HL-60 (cell line): ENCODE measurements at regions not wholly inside any gene's neighbourhood (a gene's known extent, or its start where the extent isn't known, plus 50 kb on each side); places are given as distances from the start of the nearest gene placed in this dataset.

ENCODE experiments used
- DNase-seq, 2 experiments: peaks; one replicate each; pipeline ENCODE4 v3.0.0-alpha.2; 2010 to 2020; ENCODE audit warnings: low read depth in 1 of 2, low spot score in 1 of 2
- H3K27ac ChIP-seq: fragments of 250-450 bp; sonication (Bioruptor Pico); replicated peaks from 2 replicates; pipeline ENCODE4 v1.5.1; 2020; ENCODE audit warnings: mild to moderate bottlenecking, moderate library complexity
- H3K27me3 ChIP-seq: fragments of 250-450 bp; sonication (Bioruptor Pico); 2 replicates; pipeline ENCODE4 v1.5.1; 2021; ENCODE audit warnings: mild to moderate bottlenecking, moderate library complexity; ENCODE audit not compliant: insufficient read depth, poor library complexity, severe bottlenecking
- H3K4me3 ChIP-seq: replicated peaks from 2 replicates; pipeline ENCODE4 v1.5.1; 2011; ENCODE audit warnings: mild to moderate bottlenecking, control low read depth, low read length; ENCODE audit not compliant: insufficient read depth
- GABPA ChIP-seq: IDR thresholded peaks from 2 replicates; pipeline ENCODE4 v1.6.1; 2012; ENCODE audit warnings: low read depth
- POLR2AphosphoS5 ChIP-seq: IDR thresholded peaks from 2 replicates; pipeline ENCODE4 v1.6.1; 2012; ENCODE audit warnings: low read depth
- SPI1 ChIP-seq: IDR thresholded peaks from 2 replicates; pipeline ENCODE4 v1.6.1; 2012; ENCODE audit warnings: low read depth, mild to moderate bottlenecking, borderline replicate concordance
- TF ChIP-seq, protein P1 (sequence below): IDR thresholded peaks from one replicate; pipeline ENCODE4 v1.5.1; 2011; ENCODE audit warnings: low read length, control low read depth, inconsistent platforms; ENCODE audit not compliant: insufficient read depth
- TF ChIP-seq, protein P2 (sequence below): IDR thresholded peaks from 2 replicates; pipeline ENCODE4 v1.6.1; 2012; ENCODE audit warnings: low read depth; ENCODE audit not compliant: insufficient replicate concordance

DNA sequence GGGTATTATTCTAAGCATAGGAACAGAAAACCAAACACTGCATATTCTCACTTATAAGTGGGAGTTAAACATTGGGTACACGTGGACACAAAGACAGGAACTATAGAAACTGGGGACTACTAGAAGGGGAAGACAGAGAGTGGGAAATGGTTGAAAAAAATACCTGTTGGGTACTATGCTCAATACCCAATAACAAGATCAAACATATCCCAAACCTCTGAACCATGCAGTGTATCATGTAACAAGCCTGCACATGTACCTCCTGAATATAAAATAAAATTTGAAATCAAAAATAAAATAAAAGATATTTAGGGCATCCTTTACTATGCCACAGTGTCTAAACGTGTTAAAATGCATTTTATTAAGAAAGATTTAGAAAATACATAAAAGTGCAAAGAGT is 221.0 kb upstream of the TFPI start:
- TF ChIP-seq, protein P1, sequence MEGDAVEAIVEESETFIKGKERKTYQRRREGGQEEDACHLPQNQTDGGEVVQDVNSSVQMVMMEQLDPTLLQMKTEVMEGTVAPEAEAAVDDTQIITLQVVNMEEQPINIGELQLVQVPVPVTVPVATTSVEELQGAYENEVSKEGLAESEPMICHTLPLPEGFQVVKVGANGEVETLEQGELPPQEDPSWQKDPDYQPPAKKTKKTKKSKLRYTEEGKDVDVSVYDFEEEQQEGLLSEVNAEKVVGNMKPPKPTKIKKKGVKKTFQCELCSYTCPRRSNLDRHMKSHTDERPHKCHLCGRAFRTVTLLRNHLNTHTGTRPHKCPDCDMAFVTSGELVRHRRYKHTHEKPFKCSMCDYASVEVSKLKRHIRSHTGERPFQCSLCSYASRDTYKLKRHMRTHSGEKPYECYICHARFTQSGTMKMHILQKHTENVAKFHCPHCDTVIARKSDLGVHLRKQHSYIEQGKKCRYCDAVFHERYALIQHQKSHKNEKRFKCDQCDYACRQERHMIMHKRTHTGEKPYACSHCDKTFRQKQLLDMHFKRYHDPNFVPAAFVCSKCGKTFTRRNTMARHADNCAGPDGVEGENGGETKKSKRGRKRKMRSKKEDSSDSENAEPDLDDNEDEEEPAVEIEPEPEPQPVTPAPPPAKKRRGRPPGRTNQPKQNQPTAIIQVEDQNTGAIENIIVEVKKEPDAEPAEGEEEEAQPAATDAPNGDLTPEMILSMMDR = no peak
- TF ChIP-seq SPI1 (no peak), GABPA (no peak), POLR2AphosphoS5 (no peak)
- TF ChIP-seq, protein P2, sequence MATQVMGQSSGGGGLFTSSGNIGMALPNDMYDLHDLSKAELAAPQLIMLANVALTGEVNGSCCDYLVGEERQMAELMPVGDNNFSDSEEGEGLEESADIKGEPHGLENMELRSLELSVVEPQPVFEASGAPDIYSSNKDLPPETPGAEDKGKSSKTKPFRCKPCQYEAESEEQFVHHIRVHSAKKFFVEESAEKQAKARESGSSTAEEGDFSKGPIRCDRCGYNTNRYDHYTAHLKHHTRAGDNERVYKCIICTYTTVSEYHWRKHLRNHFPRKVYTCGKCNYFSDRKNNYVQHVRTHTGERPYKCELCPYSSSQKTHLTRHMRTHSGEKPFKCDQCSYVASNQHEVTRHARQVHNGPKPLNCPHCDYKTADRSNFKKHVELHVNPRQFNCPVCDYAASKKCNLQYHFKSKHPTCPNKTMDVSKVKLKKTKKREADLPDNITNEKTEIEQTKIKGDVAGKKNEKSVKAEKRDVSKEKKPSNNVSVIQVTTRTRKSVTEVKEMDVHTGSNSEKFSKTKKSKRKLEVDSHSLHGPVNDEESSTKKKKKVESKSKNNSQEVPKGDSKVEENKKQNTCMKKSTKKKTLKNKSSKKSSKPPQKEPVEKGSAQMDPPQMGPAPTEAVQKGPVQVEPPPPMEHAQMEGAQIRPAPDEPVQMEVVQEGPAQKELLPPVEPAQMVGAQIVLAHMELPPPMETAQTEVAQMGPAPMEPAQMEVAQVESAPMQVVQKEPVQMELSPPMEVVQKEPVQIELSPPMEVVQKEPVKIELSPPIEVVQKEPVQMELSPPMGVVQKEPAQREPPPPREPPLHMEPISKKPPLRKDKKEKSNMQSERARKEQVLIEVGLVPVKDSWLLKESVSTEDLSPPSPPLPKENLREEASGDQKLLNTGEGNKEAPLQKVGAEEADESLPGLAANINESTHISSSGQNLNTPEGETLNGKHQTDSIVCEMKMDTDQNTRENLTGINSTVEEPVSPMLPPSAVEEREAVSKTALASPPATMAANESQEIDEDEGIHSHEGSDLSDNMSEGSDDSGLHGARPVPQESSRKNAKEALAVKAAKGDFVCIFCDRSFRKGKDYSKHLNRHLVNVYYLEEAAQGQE = no peak
- no peak for DNase-seq
- H3K27me3 ChIP-seq = no peaks in the 10 kb centered on the region
- H3K27ac ChIP-seq = no peak overlapping the region
- H3K4me3 ChIP-seq = no peak overlapping the region

DNA sequence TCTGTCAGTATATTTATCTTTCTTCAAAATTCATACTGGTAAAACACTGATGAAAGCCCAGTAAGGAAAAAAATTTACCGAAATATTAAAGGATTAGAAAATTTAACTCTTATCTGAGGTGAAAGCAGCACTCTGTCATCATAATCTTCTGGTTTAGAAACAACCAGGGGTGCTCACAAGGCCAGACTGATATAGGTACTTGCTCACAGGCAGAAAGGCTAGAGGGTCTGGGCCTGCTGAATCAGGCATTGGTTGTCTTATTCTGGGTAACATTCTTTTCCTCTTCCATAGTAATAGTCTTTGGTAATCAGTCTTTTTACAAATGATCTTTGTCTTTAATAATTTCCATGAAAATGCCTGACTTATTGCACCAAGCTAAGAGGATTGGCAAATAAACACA is 221.4 kb upstream of the TFPI start:
- Histone ChIP-seq H3K27me3 (no peaks in the 10 kb centered on the region), H3K4me3 (no peak overlapping the region), H3K27ac (no peak overlapping the region)
- TF ChIP-seq, protein P1 = no peak
- no peak for TF ChIP-seq POLR2AphosphoS5
- TF ChIP-seq SPI1 = no peak
- TF ChIP-seq, protein P2 = no peak
- no peak for TF ChIP-seq GABPA
- DNase-seq = no peak

DNA sequence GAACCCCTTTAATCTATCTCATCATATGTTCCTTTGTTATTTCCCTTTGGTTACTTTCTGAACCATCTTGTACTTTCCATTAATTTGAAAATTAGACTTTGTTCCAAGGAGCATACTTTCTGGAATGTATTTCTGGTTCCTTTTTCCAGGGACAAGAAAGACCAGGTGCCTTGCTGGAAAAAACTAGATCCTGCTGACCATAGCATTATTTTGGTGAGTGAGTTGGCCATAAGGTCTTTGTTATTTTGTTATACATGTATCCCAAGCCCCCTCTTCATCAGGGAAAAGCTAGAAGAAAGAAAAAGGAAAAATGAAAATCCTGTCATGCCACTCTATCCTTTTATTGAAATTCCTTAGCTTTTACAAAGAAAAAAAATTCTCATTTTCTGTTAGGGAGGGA is 228.1 kb upstream of the TFPI start:
- Histone ChIP-seq H3K27ac (no peak overlapping the region), H3K4me3 (no peak overlapping the region), H3K27me3 (no peaks in the 10 kb centered on the region)
- no peak for DNase-seq
- TF ChIP-seq POLR2AphosphoS5 = no peak
- TF ChIP-seq SPI1 = no peak
- TF ChIP-seq GABPA = no peak
- TF ChIP-seq, protein P1 = no peak
- TF ChIP-seq, protein P2 = no peak
